Sigmoid colon (tissue), 6 donors: ENCODE measurements at regions not wholly inside any gene's neighbourhood (a gene's known extent, or its start where the extent isn't known, plus 50 kb on each side); places are given as distances from the start of the nearest gene placed in this dataset.
"Not testable (repeated sequence)": the region's sequence is repeated elsewhere in the genome, so short reads cannot be mapped to it uniquely, and the experiment has no call there.

Source experiments
- DNase-seq: peaks from one replicate; pipeline ENCODE4 v3.0.0-alpha.2; 2019
- H3K27ac ChIP-seq, 4 donors: fragments of 200-600 bp; sonication (generic); one replicate each; pipeline ENCODE4 v1.5.1; 2016 to 2019; ENCODE audit warnings: mild to moderate bottlenecking in 1 of 4
- H3K27me3 ChIP-seq, 3 donors: fragments of 200-600 bp; sonication (generic); one replicate each; pipeline ENCODE4 v1.5.1; 2019; ENCODE audit warnings: mild to moderate bottlenecking in 1 of 3
- H3K36me3 ChIP-seq, 4 donors: fragments of 200-600 bp; sonication (generic); one replicate each; pipeline ENCODE4 v1.5.1; 2016 to 2019
- H3K4me1 ChIP-seq, 4 donors: fragments of 200-600 bp; sonication (generic); one replicate each; pipeline ENCODE4 v1.5.1; 2017 to 2019
- H3K4me3 ChIP-seq, 4 donors: fragments of 200-600 bp; sonication (generic); one replicate each; pipeline ENCODE4 v1.5.1; 2017 to 2019; ENCODE audit warnings: mild to moderate bottlenecking in 2 of 4, moderate library complexity in 1 of 4
- H3K9me3 ChIP-seq, 4 donors: fragments of 200-600 bp in 3 of 4; sonication (generic) in 3 of 4; one replicate each; pipeline versions ENCODE4 v1.5.1 to v1.6.1; 2013 to 2019
- EP300 ChIP-seq, 4 donors: sonication (generic); formaldehyde crosslinking; IDR thresholded peaks; one replicate each; pipeline ENCODE4 v1.6.1; 2017; ENCODE audit warnings: antibody characterized with exemption in 4 of 4
- POLR2A ChIP-seq, 2 donors: fragments of 450-650 bp; IDR thresholded peaks; one replicate each; pipeline ENCODE4 v1.6.1; 2016; ENCODE audit warnings: antibody characterized with exemption in 2 of 2, mild to moderate bottlenecking in 2 of 2, moderate library complexity in 2 of 2
- POLR2AphosphoS5 ChIP-seq, 4 donors: sonication (generic); formaldehyde crosslinking; IDR thresholded peaks; one replicate each; pipeline ENCODE4 v1.6.1; 2017; ENCODE audit warnings: antibody characterized with exemption in 4 of 4
- WGBS, 2 donors: extraction: QIAGEN DNeasy Blood & Tissue Kit; methylation state at CpG; one replicate each; pipeline ENCODE4 v1.1.7; 2013; 5-methylcytosine and 5-hydroxymethylcytosine counted together
- intact Hi-C: fragments of 100-400 bp; cut with DNase I; formaldehyde crosslinking; loops from one replicate; pipeline ENCODE4 v1.15.1; 2023
- TF ChIP-seq, protein P1 (sequence below), 4 experiments: fragments of 450-650 bp in 3 of 4; fragments of 200-600 bp in 1 of 4; IDR thresholded peaks; one replicate each; pipeline ENCODE4 v1.5.1; 2016 to 2019; ENCODE audit warnings: antibody characterized with exemption in 4 of 4, mild to moderate bottlenecking in 3 of 4, moderate library complexity in 2 of 4
- donor health status: healthy with polysubstance abuse.
- donor health status: healthy.

DNA sequence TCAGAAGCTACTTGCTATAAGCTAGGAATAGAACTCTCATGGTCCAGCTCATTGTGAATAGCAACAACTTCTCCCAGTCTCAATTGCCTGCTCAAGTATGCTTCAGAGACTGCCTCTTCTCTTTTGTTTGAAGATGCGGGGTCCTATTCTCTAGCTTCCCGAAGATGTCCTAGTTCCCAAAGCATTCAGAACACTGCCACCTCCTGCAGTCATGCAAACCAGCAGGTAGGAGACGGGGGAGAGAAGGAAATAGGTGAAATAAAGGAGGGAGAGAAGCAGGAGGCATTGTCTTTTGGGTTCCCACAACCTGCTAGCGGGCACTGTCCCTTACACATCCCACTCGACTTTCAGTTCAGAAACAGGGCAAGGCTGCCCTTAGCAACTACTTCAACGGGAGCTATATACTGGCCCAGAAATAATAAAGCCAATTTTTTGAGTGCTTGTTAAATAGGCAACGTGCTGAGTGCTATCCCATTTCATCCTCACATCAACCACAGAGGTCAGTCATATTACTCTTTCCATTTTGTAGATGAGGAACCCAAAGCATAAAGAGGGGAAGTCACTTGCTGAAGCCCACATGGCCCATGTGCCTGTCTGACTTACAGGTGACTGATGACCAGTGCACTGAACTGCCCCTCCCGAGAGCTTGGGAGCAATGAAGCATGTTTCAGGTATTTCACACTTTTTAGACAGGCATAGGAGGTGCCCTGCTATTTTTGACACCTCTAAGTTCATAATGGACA is 61.9 kb upstream of the ATXN1 start:
- H3K4me3 ChIP-seq, result no peak overlapping the region
- WGBS, 2 donors, result 83 to 84% methylated on average over 8 of the region's 8 CpGs
- intact Hi-C loops, result no loop called here
- H3K9me3 ChIP-seq, result no peaks in the 10 kb centered on the region
- H3K36me3 ChIP-seq, result no peaks in the 10 kb centered on the region
- H3K27ac ChIP-seq, result no peak overlapping the region
- no peaks in the 10 kb centered on the region for H3K27me3 ChIP-seq
- no peaks in the 10 kb centered on the region for H3K4me1 ChIP-seq
- TF ChIP-seq, protein P1, sequence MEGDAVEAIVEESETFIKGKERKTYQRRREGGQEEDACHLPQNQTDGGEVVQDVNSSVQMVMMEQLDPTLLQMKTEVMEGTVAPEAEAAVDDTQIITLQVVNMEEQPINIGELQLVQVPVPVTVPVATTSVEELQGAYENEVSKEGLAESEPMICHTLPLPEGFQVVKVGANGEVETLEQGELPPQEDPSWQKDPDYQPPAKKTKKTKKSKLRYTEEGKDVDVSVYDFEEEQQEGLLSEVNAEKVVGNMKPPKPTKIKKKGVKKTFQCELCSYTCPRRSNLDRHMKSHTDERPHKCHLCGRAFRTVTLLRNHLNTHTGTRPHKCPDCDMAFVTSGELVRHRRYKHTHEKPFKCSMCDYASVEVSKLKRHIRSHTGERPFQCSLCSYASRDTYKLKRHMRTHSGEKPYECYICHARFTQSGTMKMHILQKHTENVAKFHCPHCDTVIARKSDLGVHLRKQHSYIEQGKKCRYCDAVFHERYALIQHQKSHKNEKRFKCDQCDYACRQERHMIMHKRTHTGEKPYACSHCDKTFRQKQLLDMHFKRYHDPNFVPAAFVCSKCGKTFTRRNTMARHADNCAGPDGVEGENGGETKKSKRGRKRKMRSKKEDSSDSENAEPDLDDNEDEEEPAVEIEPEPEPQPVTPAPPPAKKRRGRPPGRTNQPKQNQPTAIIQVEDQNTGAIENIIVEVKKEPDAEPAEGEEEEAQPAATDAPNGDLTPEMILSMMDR (IDR thresholded peaks at IDR 0.05), result no peak
- TF ChIP-seq EP300 (IDR thresholded peaks at IDR 0.05) (no peak), POLR2A (IDR thresholded peaks at IDR 0.05) (no peak), POLR2AphosphoS5 (IDR thresholded peaks at IDR 0.05) (no peak)
- DNase-seq, result no peak

DNA sequence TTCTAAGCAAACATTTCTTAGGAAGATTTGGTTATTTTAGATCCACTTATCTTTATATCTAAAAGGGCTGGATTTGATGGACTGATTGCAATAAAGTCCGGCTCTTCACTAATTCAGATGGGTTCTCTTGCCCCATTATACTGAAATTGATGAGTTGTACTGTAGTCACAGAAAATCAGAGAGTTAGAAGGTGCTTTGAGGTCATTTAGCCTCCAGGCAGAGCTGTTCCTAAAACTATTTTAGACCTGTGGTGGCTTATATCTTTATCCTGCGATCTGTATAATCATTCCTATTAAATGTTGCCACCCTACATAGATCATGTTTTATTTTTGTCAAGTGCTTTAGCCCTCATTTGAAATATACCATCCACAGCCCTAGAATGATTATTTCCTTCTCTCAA is 61.3 kb upstream of the ATXN1 start:
- intact Hi-C loops, result no loop called here
- Histone ChIP-seq H3K4me1 (no peaks in the 10 kb centered on the region), H3K4me3 (no peak overlapping the region), H3K9me3 (no peaks in the 10 kb centered on the region), H3K27ac (no peak overlapping the region), H3K36me3 (no peaks in the 10 kb centered on the region), H3K27me3 (no peaks in the 10 kb centered on the region)
- TF ChIP-seq POLR2A (IDR thresholded peaks at IDR 0.05) (no peak), EP300 (IDR thresholded peaks at IDR 0.05) (no peak)
- TF ChIP-seq, protein P1 (IDR thresholded peaks at IDR 0.05), result no peak
- no peak for DNase-seq
- WGBS, 2 donors, result 95% methylated on average over 2 of the region's 2 CpGs

DNA sequence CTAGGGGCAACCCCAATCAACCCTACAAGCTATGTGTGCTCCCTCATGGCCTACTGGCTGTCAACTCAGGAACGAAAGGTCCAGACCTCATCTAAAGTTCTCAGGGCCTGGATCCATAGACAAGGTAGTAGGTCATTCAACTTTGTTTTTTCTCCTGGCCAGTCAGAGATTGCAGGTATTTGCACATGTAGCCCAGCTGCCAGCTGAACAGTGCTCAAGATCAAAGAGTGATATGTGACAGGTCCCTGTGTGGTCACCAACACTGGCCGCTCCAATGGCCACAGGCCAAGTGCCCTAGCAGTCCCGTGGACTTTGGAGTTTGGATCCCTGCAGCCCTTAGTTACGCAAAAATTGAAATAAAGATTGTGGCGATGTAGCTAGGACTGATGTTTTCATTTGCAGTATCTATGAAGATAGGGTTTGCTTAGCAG is 60.6 kb upstream of the ATXN1 start:
- intact Hi-C loops, result no loop called here
- H3K4me1 ChIP-seq, result no peaks in the 10 kb centered on the region
- no peak overlapping the region for H3K27ac ChIP-seq
- no peak overlapping the region for H3K4me3 ChIP-seq
- 65 to 79% methylated on average over 5 of the region's 5 CpGs for WGBS, 2 donors
- TF ChIP-seq POLR2AphosphoS5 (IDR thresholded peaks at IDR 0.05) (no peak), POLR2A (IDR thresholded peaks at IDR 0.05) (no peak), EP300 (IDR thresholded peaks at IDR 0.05) (no peak)
- TF ChIP-seq, protein P1 (IDR thresholded peaks at IDR 0.05), result no peak
- H3K36me3 ChIP-seq, result no peaks in the 10 kb centered on the region
- DNase-seq, result no peak
- H3K9me3 ChIP-seq, result no peaks in the 10 kb centered on the region
- H3K27me3 ChIP-seq, result no peaks in the 10 kb centered on the region

DNA sequence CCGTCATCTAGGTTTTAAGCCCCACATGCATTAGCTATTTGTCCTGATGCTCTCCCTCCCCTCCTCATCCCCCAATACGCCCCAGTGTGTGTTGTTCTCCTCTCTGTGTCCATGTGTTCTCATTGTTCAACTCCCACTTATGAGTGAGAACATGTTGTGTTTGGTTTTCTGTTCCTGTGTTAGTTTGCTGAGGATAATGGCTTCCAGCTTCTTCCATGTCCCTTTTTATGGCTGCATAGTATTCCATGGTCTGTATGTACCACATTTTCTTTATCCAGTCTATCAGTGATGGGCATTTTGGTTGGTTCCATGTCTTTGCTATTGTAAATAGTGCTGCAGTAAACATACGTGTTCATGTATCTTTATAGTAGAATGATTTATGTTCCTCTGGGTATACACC is 59.0 kb upstream of the ATXN1 start:
- not testable (repeated sequence) for H3K27ac ChIP-seq, H3K27me3 ChIP-seq
- 90 to 91% methylated on average over 3 of the region's 3 CpGs for WGBS, 2 donors

DNA sequence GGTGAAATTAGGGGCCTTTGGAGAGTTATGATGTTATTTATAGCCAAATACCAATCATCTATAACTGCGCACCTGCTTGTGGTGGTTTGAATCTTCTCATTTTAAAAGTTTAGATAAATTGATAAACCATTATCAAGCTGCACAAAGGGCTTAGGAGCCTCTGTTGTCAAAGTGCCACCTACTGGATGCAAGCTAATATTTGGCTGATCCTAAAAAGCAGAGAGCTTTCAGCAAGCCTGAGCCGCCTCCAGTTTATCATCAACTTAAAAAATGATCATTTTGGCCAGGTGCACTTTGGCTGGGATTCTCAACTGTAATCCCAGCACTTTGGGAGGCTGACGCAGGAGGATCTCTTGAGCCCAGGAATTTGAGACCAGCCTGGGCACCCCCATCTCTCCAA is 58.5 kb upstream of the ATXN1 start:
- no peaks in the 10 kb centered on the region for H3K36me3 ChIP-seq
- no peak for DNase-seq
- H3K27ac ChIP-seq, result no peak overlapping the region
- 91 to 95% methylated on average over 3 of the region's 3 CpGs for WGBS, 2 donors
- no peaks in the 10 kb centered on the region for H3K27me3 ChIP-seq
- H3K4me1 ChIP-seq, result no peaks in the 10 kb centered on the region
- no peaks in the 10 kb centered on the region for H3K9me3 ChIP-seq
- intact Hi-C loops, result no loop called here
- TF ChIP-seq EP300 (IDR thresholded peaks at IDR 0.05), result no peak
- TF ChIP-seq POLR2AphosphoS5 (IDR thresholded peaks at IDR 0.05), result no peak
- TF ChIP-seq, protein P1 (IDR thresholded peaks at IDR 0.05), result no peak
- TF ChIP-seq POLR2A (IDR thresholded peaks at IDR 0.05), result no peak
- H3K4me3 ChIP-seq, result no peak overlapping the region

More for the DNA sequence above, 59.0 kb upstream of the ATXN1 start:
- intact Hi-C loops, DNase-seq, H3K36me3 ChIP-seq, H3K9me3 ChIP-seq, H3K4me3 ChIP-seq, H3K4me1 ChIP-seq: not testable (repeated sequence)
